ENCODE measurements at regions not wholly inside any gene's neighbourhood (a gene's known extent, or its start where the extent isn't known, plus 50 kb on each side); places are given as distances from the start of the nearest gene placed in this dataset.

DNA sequence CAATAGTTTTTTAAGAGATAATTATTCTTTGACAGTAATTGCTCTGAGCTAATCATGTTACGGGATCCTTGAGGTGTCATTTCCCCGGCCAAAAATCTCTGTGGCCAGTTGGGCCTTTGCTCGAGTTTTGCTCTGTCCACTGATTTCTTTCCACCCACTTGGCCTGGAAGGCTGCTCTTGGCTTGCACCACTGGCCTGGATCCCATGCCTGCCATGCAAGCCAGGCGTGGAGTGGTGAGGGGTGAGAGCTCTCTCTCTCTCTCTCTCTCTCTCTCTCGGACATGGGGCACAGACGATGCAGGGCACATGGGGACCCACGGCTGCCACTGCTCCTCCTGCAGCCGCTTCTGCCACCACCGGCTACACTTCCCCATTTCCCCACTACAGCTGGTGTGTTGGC, 853.0 kb upstream of the GCFC2 start:
- TF ChIP-seq POLR2A (IDR thresholded peaks at IDR 0.05; ENCODE audit: low read depth, low read length) (no peak), POLR2AphosphoS5 (IDR thresholded peaks at IDR 0.05; ENCODE audit: insufficient read depth, low read depth, low read length) (no peak), EZH2 (IDR thresholded peaks at IDR 0.05; ENCODE audit: borderline replicate concordance, low read depth, low read length, severe bottlenecking) (no peak), MYC (IDR thresholded peaks at IDR 0.05; ENCODE audit: low read depth, low read length) (no peak), GATA2 (IDR thresholded peaks at IDR 0.05; ENCODE audit: insufficient read depth, insufficient read length, low read depth, low read length) (no peak), MAX (IDR thresholded peaks at IDR 0.05; ENCODE audit: insufficient read depth, insufficient read length) (no peak), FOS (IDR thresholded peaks at IDR 0.05; ENCODE audit: borderline replicate concordance, insufficient read depth, low read length) (no peak), JUN (IDR thresholded peaks at IDR 0.05; ENCODE audit: borderline replicate concordance, insufficient read depth, insufficient read length, low read depth) (no peak)
- TF ChIP-seq, protein P1, sequence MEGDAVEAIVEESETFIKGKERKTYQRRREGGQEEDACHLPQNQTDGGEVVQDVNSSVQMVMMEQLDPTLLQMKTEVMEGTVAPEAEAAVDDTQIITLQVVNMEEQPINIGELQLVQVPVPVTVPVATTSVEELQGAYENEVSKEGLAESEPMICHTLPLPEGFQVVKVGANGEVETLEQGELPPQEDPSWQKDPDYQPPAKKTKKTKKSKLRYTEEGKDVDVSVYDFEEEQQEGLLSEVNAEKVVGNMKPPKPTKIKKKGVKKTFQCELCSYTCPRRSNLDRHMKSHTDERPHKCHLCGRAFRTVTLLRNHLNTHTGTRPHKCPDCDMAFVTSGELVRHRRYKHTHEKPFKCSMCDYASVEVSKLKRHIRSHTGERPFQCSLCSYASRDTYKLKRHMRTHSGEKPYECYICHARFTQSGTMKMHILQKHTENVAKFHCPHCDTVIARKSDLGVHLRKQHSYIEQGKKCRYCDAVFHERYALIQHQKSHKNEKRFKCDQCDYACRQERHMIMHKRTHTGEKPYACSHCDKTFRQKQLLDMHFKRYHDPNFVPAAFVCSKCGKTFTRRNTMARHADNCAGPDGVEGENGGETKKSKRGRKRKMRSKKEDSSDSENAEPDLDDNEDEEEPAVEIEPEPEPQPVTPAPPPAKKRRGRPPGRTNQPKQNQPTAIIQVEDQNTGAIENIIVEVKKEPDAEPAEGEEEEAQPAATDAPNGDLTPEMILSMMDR (IDR thresholded peaks at IDR 0.05; ENCODE audit: extremely low read depth in 1 of 2, insufficient read depth in 1 of 2, low read depth in 1 of 2, low read length in 2 of 2): no peak

Measured in endothelial cell of umbilical vein (primary cell).